Ishikawa (cell line): ENCODE measurements at regions not wholly inside any gene's neighbourhood (a gene's known extent, or its start where the extent isn't known, plus 50 kb on each side); places are given as distances from the start of the nearest gene placed in this dataset.

ENCODE experiments used
- CEBPB ChIP-seq: IDR thresholded peaks from 2 replicates; pipeline ENCODE4 v1.6.1; 2012
- CREB1 ChIP-seq: IDR thresholded peaks from 2 replicates; pipeline ENCODE4 v1.6.1; 2012; ENCODE audit warnings: low read depth
- EGR1 ChIP-seq: IDR thresholded peaks from 2 replicates; pipeline ENCODE4 v1.6.1; 2012
- EP300 ChIP-seq: IDR thresholded peaks from 2 replicates; pipeline ENCODE4 v1.6.1; 2012; ENCODE audit warnings: borderline replicate concordance
- FOXM1 ChIP-seq: IDR thresholded peaks from 2 replicates; pipeline ENCODE4 v1.6.1; 2012; ENCODE audit warnings: low read depth, borderline replicate concordance
- MAX ChIP-seq: IDR thresholded peaks from 2 replicates; pipeline ENCODE4 v1.6.1; 2012
- NFIC ChIP-seq: IDR thresholded peaks from 2 replicates; pipeline ENCODE4 v1.6.1; 2012
- RAD21 ChIP-seq: IDR thresholded peaks from 2 replicates; pipeline ENCODE4 v1.6.1; 2012; ENCODE audit warnings: low read depth
- REST ChIP-seq: IDR thresholded peaks from 2 replicates; pipeline ENCODE4 v1.6.1; 2012; ENCODE audit warnings: low read depth, mild to moderate bottlenecking
- TAF1 ChIP-seq: IDR thresholded peaks from 2 replicates; pipeline ENCODE4 v1.6.1; 2012; ENCODE audit warnings: low read depth, mild to moderate bottlenecking
- TCF12 ChIP-seq: IDR thresholded peaks from 2 replicates; pipeline ENCODE4 v1.6.1; 2012; ENCODE audit warnings: low read depth
- TEAD4 ChIP-seq: IDR thresholded peaks from 2 replicates; pipeline ENCODE4 v1.6.1; 2012
- USF1 ChIP-seq: IDR thresholded peaks from 2 replicates; pipeline ENCODE4 v1.6.1; 2012
- YY1 ChIP-seq: IDR thresholded peaks from 2 replicates; pipeline ENCODE4 v1.6.1; 2012; ENCODE audit warnings: low read depth
- ZBTB7A ChIP-seq: IDR thresholded peaks from 2 replicates; pipeline ENCODE4 v1.6.1; 2012; ENCODE audit warnings: low read depth

- TF ChIP-seq RAD21 (no peak), CEBPB (no peak), CREB1 (no peak)
Measured at GRCh38 chr4:147136751-147137150, 191.1 kb upstream of the TTC29 start.

GRCh38 chr4:147137280-147137679 lies 191.6 kb upstream of the TTC29 start:
- TF ChIP-seq MAX: no peak
- no peak for TF ChIP-seq TCF12
- no peak for TF ChIP-seq EGR1
- no peak for TF ChIP-seq TAF1
- no peak for TF ChIP-seq EP300
- no peak for TF ChIP-seq FOXM1
- TF ChIP-seq CREB1: no peak
- TF ChIP-seq TEAD4: no peak
- TF ChIP-seq REST: no peak
- no peak for TF ChIP-seq NFIC
- TF ChIP-seq YY1: no peak
- TF ChIP-seq RAD21: no peak
- no peak for TF ChIP-seq USF1
- no peak for TF ChIP-seq ZBTB7A
- no peak for TF ChIP-seq CEBPB

- no peak for TF ChIP-seq YY1
Measured at GRCh38 chr4:147138171-147138570, 192.5 kb upstream of the TTC29 start.

GRCh38 chr4:147139455-147140198 lies 194.0 kb upstream of the TTC29 start:
- no peak for TF ChIP-seq CREB1
- no peak for TF ChIP-seq ZBTB7A
- no peak for TF ChIP-seq TAF1
- no peak for TF ChIP-seq EP300
- no peak for TF ChIP-seq YY1
- TF ChIP-seq TCF12: no peak
- TF ChIP-seq RAD21: no peak
- TF ChIP-seq TEAD4: no peak
- TF ChIP-seq CEBPB: no peak
- no peak for TF ChIP-seq FOXM1
- no peak for TF ChIP-seq REST
- TF ChIP-seq MAX: no peak
- no peak for TF ChIP-seq NFIC
- no peak for TF ChIP-seq EGR1
- no peak for TF ChIP-seq USF1

GRCh38 chr4:147151763-147152162 lies 206.1 kb upstream of the TTC29 start:
- TF ChIP-seq CREB1 (no peak), RAD21 (no peak), YY1 (no peak), REST (no peak), EP300 (no peak), CEBPB (no peak), TAF1 (no peak), EGR1 (no peak), MAX (no peak), TEAD4 (no peak), USF1 (no peak)
